GM12878 (cell line): ENCODE measurements at regions not wholly inside any gene's neighbourhood (a gene's known extent, or its start where the extent isn't known, plus 50 kb on each side); places are given as distances from the start of the nearest gene placed in this dataset.

ENCODE experiments used
- BRCA1 ChIP-seq: IDR thresholded peaks from 2 replicates; pipeline ENCODE4 v1.6.1; 2011; ENCODE audit warnings: low read depth, low read length, improper control_type of control experiment
- CREB1 ChIP-seq: IDR thresholded peaks from 2 replicates; pipeline ENCODE4 v1.6.1; 2012; ENCODE audit warnings: low read depth, mild to moderate bottlenecking, inconsistent platforms
- E2F4 ChIP-seq: IDR thresholded peaks from 2 replicates; pipeline ENCODE4 v1.6.1; 2012; ENCODE audit warnings: low read depth, low read length, improper control_type of control experiment
- ESRRA ChIP-seq: IDR thresholded peaks from 2 replicates; pipeline ENCODE4 v1.6.1; 2012; ENCODE audit warnings: mild to moderate bottlenecking, low read length, improper control_type of control experiment
- EZH2 ChIP-seq: IDR thresholded peaks from 2 replicates; pipeline ENCODE4 v1.6.1; 2012; ENCODE audit warnings: low read depth, mild to moderate bottlenecking, control low read depth, inconsistent platforms, low read length, borderline replicate concordance; ENCODE audit not compliant: control insufficient read depth
- JUNB ChIP-seq: IDR thresholded peaks from 2 replicates; pipeline ENCODE4 v1.6.1; 2016; ENCODE audit warnings: antibody characterized with exemption, mild to moderate bottlenecking
- PML ChIP-seq: IDR thresholded peaks from 2 replicates; pipeline ENCODE4 v1.6.1; 2012; ENCODE audit warnings: low read length, inconsistent platforms
- POLR2AphosphoS5 ChIP-seq: IDR thresholded peaks from 2 replicates; pipeline ENCODE4 v1.6.1; 2011; ENCODE audit warnings: mild to moderate bottlenecking, low read length, inconsistent platforms
- SP1 ChIP-seq: IDR thresholded peaks from one replicate; pipeline ENCODE4 v1.6.1; 2011; ENCODE audit warnings: low read depth, low read length
- TCF7 ChIP-seq: IDR thresholded peaks from 2 replicates; pipeline ENCODE4 v1.6.1; 2014; ENCODE audit warnings: antibody characterized with exemption, borderline replicate concordance
- TF ChIP-seq, protein P1 (sequence below): fragments of 450-650 bp; IDR thresholded peaks from 2 replicates; pipeline ENCODE4 v1.6.1; 2016; ENCODE audit warnings: mild to moderate bottlenecking
- TF ChIP-seq, protein P2 (sequence below), 3 experiments: IDR thresholded peaks in 2 of 3; conservative IDR thresholded peaks in 1 of 3; 2 replicates each; pipeline ENCODE4 v1.5.1; 2011; ENCODE audit warnings: low read depth in 3 of 3, low read length in 3 of 3, mild to moderate bottlenecking in 3 of 3, control low read depth in 2 of 3, moderate library complexity in 2 of 3, inconsistent platforms in 1 of 3, mixed read lengths in 1 of 3; ENCODE audit not compliant: control insufficient read depth in 2 of 3, insufficient read depth in 1 of 3; ENCODE audit errors: extremely low read depth in 1 of 3
- TF ChIP-seq, protein P3 (sequence below): IDR thresholded peaks from 2 replicates; pipeline ENCODE4 v1.6.1; 2011; ENCODE audit warnings: low read depth, low read length, improper control_type of control experiment, borderline replicate concordance

DNA sequence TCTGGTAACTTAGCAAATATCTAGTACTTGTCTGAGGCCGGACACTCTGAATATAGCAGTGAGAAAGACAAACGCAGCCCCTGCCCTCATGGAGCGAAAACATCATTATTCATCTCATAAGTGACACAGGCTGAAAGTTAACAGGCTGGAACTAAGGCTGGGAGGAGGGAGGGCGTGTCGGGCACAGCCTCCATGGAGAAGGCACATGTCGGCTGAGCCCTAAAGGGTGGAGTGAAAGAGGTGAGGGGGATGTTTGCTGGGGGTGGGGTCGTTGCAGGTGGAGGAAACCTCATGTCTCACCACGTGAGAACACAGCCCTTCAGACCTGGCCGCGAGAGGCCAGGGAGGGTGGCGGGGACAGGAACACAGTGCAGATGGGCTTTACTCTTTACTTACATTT, 108.8 kb upstream of the FOXC1 start:
- TF ChIP-seq ESRRA (no peak), EZH2 (no peak), PML (no peak), JUNB (no peak), SP1 (no peak), E2F4 (no peak), POLR2AphosphoS5 (no peak), BRCA1 (no peak), CREB1 (no peak), TCF7 (no peak)
- TF ChIP-seq, protein P1, sequence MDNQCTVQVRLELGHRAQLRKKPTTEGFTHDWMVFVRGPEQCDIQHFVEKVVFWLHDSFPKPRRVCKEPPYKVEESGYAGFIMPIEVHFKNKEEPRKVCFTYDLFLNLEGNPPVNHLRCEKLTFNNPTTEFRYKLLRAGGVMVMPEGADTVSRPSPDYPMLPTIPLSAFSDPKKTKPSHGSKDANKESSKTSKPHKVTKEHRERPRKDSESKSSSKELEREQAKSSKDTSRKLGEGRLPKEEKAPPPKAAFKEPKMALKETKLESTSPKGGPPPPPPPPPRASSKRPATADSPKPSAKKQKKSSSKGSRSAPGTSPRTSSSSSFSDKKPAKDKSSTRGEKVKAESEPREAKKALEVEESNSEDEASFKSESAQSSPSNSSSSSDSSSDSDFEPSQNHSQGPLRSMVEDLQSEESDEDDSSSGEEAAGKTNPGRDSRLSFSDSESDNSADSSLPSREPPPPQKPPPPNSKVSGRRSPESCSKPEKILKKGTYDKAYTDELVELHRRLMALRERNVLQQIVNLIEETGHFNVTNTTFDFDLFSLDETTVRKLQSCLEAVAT, result no peak
- TF ChIP-seq, protein P2, sequence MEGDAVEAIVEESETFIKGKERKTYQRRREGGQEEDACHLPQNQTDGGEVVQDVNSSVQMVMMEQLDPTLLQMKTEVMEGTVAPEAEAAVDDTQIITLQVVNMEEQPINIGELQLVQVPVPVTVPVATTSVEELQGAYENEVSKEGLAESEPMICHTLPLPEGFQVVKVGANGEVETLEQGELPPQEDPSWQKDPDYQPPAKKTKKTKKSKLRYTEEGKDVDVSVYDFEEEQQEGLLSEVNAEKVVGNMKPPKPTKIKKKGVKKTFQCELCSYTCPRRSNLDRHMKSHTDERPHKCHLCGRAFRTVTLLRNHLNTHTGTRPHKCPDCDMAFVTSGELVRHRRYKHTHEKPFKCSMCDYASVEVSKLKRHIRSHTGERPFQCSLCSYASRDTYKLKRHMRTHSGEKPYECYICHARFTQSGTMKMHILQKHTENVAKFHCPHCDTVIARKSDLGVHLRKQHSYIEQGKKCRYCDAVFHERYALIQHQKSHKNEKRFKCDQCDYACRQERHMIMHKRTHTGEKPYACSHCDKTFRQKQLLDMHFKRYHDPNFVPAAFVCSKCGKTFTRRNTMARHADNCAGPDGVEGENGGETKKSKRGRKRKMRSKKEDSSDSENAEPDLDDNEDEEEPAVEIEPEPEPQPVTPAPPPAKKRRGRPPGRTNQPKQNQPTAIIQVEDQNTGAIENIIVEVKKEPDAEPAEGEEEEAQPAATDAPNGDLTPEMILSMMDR (IDR thresholded peaks at IDR 0.05 in 2 of 3, conservative IDR thresholded peaks at IDR 0.05 in 1 of 3; ENCODE audit: control insufficient read depth in 2 of 3, extremely low read depth in 1 of 3, insufficient read depth in 1 of 3, low read depth in 3 of 3, low read length in 3 of 3), result no peak
- TF ChIP-seq, protein P3, sequence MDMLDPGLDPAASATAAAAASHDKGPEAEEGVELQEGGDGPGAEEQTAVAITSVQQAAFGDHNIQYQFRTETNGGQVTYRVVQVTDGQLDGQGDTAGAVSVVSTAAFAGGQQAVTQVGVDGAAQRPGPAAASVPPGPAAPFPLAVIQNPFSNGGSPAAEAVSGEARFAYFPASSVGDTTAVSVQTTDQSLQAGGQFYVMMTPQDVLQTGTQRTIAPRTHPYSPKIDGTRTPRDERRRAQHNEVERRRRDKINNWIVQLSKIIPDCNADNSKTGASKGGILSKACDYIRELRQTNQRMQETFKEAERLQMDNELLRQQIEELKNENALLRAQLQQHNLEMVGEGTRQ, result no peak
